CD8-positive, alpha-beta memory T cell (primary cell): ENCODE measurements at regions not wholly inside any gene's neighbourhood (a gene's known extent, or its start where the extent isn't known, plus 50 kb on each side); places are given as distances from the start of the nearest gene placed in this dataset.
A peak's percentile ranks its signal among the peaks of the same experiment; 100 is the strongest.

Experiments used
- CTCF ChIA-PET: fragments of 350-600 bp; sonication (Branson Sonifier 250); formaldehyde crosslinking; loops from one replicate; lab custom pipeline; 2021; ENCODE audit warnings: antibody characterized with exemption; lab: Charles Lee
- POLR2A ChIA-PET: fragments of 350-600 bp; sonication (Branson Sonifier 250); formaldehyde crosslinking; loops from one replicate; lab custom pipeline; 2021; ENCODE audit warnings: antibody characterized with exemption; lab: Charles Lee
- DNase-seq, 5 donors: peaks; one replicate each; pipeline versions ENCODE4 v3.0.0 to v3.0.0-alpha.2; 2020 to 2022; ENCODE audit warnings: mixed read lengths in 1 of 5
- H3K27ac ChIP-seq: one replicate; pipeline ENCODE4 v1.7.0; 2013; ENCODE audit warnings: low read depth, mild to moderate bottlenecking, low read length, moderate library complexity
- H3K27me3 ChIP-seq: 2 replicates; pipeline ENCODE4 v1.7.0; 2013; ENCODE audit warnings: low read length, mild to moderate bottlenecking; ENCODE audit not compliant: insufficient read depth, poor library complexity, severe bottlenecking
- H3K36me3 ChIP-seq: 2 replicates; pipeline ENCODE4 v1.7.0; 2013; ENCODE audit warnings: mild to moderate bottlenecking, low read length, moderate library complexity; ENCODE audit not compliant: insufficient read depth
- H3K4me1 ChIP-seq: 2 replicates; pipeline ENCODE4 v1.7.0; 2013; ENCODE audit warnings: mild to moderate bottlenecking, low read length, moderate library complexity; ENCODE audit not compliant: insufficient read depth
- H3K4me3 ChIP-seq: 2 replicates; pipeline ENCODE4 v1.7.0; 2013; ENCODE audit warnings: mild to moderate bottlenecking, low read length
- H3K9me3 ChIP-seq: 2 replicates; pipeline ENCODE4 v1.7.0; 2013; ENCODE audit warnings: mild to moderate bottlenecking, low read length
- H3K27ac Mint-ChIP-seq, 8 donors: one replicate each; pipeline ENCODE4 v1.8.0; 2020 to 2021; ENCODE audit warnings: mixed read lengths in 8 of 8, mild to moderate bottlenecking in 6 of 8, inconsistent platforms in 3 of 8, moderate library complexity in 3 of 8
- H3K27me3 Mint-ChIP-seq, 2 donors: one replicate each; pipeline ENCODE4 v1.8.0; 2020 to 2021; ENCODE audit warnings: mixed read lengths in 2 of 2, mild to moderate bottlenecking in 1 of 2, moderate library complexity in 1 of 2
- H3K36me3 Mint-ChIP-seq, 3 donors: one replicate each; pipeline ENCODE4 v1.8.0; 2020 to 2021; ENCODE audit warnings: mixed read lengths in 3 of 3, inconsistent platforms in 1 of 3, mild to moderate bottlenecking in 1 of 3
- H3K4me1 Mint-ChIP-seq, 3 donors: one replicate each; pipeline ENCODE4 v1.8.0; 2020 to 2021; ENCODE audit warnings: mixed read lengths in 3 of 3, inconsistent platforms in 1 of 3, mild to moderate bottlenecking in 1 of 3
- H3K4me3 Mint-ChIP-seq, 7 donors: one replicate each; pipeline ENCODE4 v1.8.0; 2020 to 2021; ENCODE audit warnings: mixed read lengths in 7 of 7, mild to moderate bottlenecking in 6 of 7, moderate library complexity in 4 of 7, inconsistent platforms in 2 of 7
- H3K9me3 Mint-ChIP-seq, 5 donors: one replicate each; pipeline ENCODE4 v1.8.0; 2020 to 2022; ENCODE audit warnings: mixed read lengths in 5 of 5, mild to moderate bottlenecking in 3 of 5, moderate library complexity in 2 of 5, inconsistent platforms in 1 of 5

- Histone ChIP-seq H3K27ac (no peak overlapping the region), H3K4me1 (no peaks in the 10 kb centered on the region), H3K4me3 (no peak overlapping the region), H3K9me3 (no peaks in the 10 kb centered on the region), H3K27me3 (no peaks in the 10 kb centered on the region), H3K36me3 (no peaks in the 10 kb centered on the region)
- H3K36me3 Mint-ChIP-seq: peaks cover 0 to 1% (median 0%) of the 10 kb centered on the region in 3 donors
- peaks cover 0 to 6% of the 10 kb centered on the region in 2 donors for H3K27me3 Mint-ChIP-seq
- H3K9me3 Mint-ChIP-seq: no peaks in the 10 kb centered on the region
- ChIA-PET CTCF (no interaction called here), POLR2A (no interaction called here)
- H3K27ac Mint-ChIP-seq: no peak overlapping the region
- no peak for DNase-seq
- no peaks in the 10 kb centered on the region for H3K4me1 Mint-ChIP-seq
- no peak overlapping the region for H3K4me3 Mint-ChIP-seq
Measured at GRCh38 chr15:95247071-95247984, 1016.0 kb downstream of the MCTP2 start.

DNA sequence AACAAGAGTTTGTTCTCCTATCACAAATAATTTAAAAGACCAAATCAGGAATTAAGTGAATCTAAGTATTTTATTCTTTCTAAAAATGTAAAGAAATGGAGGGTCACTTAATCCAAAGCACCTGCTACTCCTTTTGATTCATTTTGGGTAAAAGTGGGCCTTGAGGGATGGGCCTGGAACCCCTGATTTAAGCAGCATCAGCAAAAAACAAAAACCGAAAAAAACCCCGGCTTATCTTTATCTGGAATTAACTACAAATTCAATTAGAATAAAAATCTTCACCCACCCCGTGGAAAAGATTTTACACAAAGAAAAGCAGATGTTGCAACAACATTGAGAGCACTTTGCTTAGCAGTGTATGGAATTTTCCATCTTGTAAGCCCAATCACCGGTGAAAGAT lies 1018.2 kb downstream of the MCTP2 start:
- no peak overlapping the region for H3K4me3 ChIP-seq
- Mint-ChIP-seq H3K27ac (no peak overlapping the region), H3K36me3 (peaks cover 0 to 1% (median 0%) of the 10 kb centered on the region in 3 donors), H3K4me3 (no peak overlapping the region), H3K4me1 (no peaks in the 10 kb centered on the region), H3K27me3 (peaks cover 0 to 6% of the 10 kb centered on the region in 2 donors), H3K9me3 (no peaks in the 10 kb centered on the region)
- H3K4me1 ChIP-seq: no peaks in the 10 kb centered on the region
- no peaks in the 10 kb centered on the region for H3K9me3 ChIP-seq
- H3K27me3 ChIP-seq: no peaks in the 10 kb centered on the region
- ChIA-PET CTCF (no interaction called here), POLR2A (no interaction called here)
- DNase-seq: no peak
- H3K27ac ChIP-seq: no peak overlapping the region
- H3K36me3 ChIP-seq: no peaks in the 10 kb centered on the region

- peaks cover 2 to 6% of the 10 kb centered on the region in 2 donors for H3K27me3 Mint-ChIP-seq
- POLR2A ChIA-PET: no interaction called here
- Histone ChIP-seq H3K27ac (no peak overlapping the region), H3K4me1 (no peaks in the 10 kb centered on the region), H3K9me3 (no peaks in the 10 kb centered on the region), H3K36me3 (no peaks in the 10 kb centered on the region), H3K27me3 (no peaks in the 10 kb centered on the region), H3K4me3 (no peak overlapping the region)
- no peak overlapping the region for H3K4me3 Mint-ChIP-seq
- H3K9me3 Mint-ChIP-seq: no peaks in the 10 kb centered on the region
- H3K36me3 Mint-ChIP-seq: no peaks in the 10 kb centered on the region
- no peak overlapping the region for H3K27ac Mint-ChIP-seq
- CTCF ChIA-PET: no interaction called here
- no peaks in the 10 kb centered on the region for H3K4me1 Mint-ChIP-seq
- no peak for DNase-seq
Measured at GRCh38 chr15:95252404-95252803, 1021.0 kb downstream of the MCTP2 start.

- Histone ChIP-seq H3K4me3 (no peak overlapping the region), H3K27ac (no peak overlapping the region), H3K36me3 (no peaks in the 10 kb centered on the region), H3K4me1 (no peaks in the 10 kb centered on the region), H3K27me3 (peaks cover 5% of the 10 kb centered on the region), H3K9me3 (no peaks in the 10 kb centered on the region)
- Mint-ChIP-seq H3K27me3 (peaks cover 2 to 22% of the 10 kb centered on the region in 2 donors), H3K4me3 (no peak overlapping the region), H3K9me3 (no peaks in the 10 kb centered on the region), H3K4me1 (no peaks in the 10 kb centered on the region), H3K36me3 (no peaks in the 10 kb centered on the region), H3K27ac (no peak overlapping the region)
- ChIA-PET CTCF (no interaction called here), POLR2A (no interaction called here)
- DNase-seq: no peak
Measured at GRCh38 chr15:95254263-95254662, 1022.9 kb downstream of the MCTP2 start.

DNA sequence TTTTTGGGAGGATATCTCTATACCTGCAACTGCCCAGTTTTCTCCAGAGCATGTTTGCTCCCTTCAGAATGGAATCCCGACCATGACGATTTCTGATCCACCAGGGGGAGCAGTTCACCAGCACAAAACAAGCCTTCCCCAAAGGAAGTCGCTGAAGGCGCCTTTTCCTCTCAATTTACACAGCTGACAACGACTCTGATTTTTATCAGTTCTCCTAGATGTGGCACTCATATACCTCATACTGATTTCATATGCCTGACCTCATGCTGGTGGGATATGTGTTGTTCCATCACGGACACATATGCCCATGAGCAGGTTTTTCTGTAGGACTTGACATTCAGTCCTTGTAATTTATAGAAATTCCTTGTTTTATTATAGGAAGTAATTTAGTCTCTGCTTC lies 1028.2 kb downstream of the MCTP2 start:
- H3K4me3 ChIP-seq: no peak overlapping the region
- ChIA-PET POLR2A (no interaction called here), CTCF (interaction anchor here (0.5 to 1.5 kb wide), 3 partner anchors 810 to 1974 kb away, joined by 3 read pairs; no protein-coding TSS in a partner anchor)
- H3K9me3 ChIP-seq: no peaks in the 10 kb centered on the region
- DNase-seq: peak; percentile 19 to 59 (median 25)
- Mint-ChIP-seq H3K36me3 (no peaks in the 10 kb centered on the region), H3K4me3 (no peak overlapping the region), H3K27me3 (peaks cover 4 to 38% of the 10 kb centered on the region in 2 donors), H3K27ac (no peak overlapping the region), H3K9me3 (no peaks in the 10 kb centered on the region), H3K4me1 (no peaks in the 10 kb centered on the region)
- H3K36me3 ChIP-seq: no peaks in the 10 kb centered on the region
- peaks cover 5% of the 10 kb centered on the region for H3K27me3 ChIP-seq
- peaks cover 3% of the 10 kb centered on the region for H3K4me1 ChIP-seq
- no peak overlapping the region for H3K27ac ChIP-seq

DNA sequence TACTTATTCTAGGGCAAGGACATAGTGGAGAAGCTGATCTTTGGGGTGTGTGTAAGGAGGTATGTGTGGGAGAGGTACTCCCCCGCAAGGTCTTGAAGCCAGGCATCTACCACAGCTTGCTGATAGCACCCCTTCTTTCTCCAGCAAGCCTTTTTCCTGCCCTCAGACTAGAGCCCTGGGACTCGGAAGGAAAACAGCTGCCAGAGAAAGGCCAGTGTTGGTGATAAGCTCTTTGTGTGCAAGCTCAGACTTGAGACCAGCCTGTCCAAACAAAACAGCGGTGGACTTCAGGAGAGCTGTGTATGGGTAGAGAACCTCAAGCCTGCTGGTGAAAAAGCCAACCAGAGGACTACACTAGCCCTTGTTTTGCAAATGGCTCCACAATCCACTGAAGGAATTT lies 1028.6 kb downstream of the MCTP2 start:
- Histone ChIP-seq H3K36me3 (no peaks in the 10 kb centered on the region), H3K4me3 (no peak overlapping the region), H3K4me1 (peaks cover 3% of the 10 kb centered on the region), H3K9me3 (no peaks in the 10 kb centered on the region), H3K27me3 (peaks cover 5% of the 10 kb centered on the region), H3K27ac (no peak overlapping the region)
- Mint-ChIP-seq H3K4me1 (no peaks in the 10 kb centered on the region), H3K27me3 (peaks cover 4 to 38% of the 10 kb centered on the region in 2 donors), H3K27ac (no peak overlapping the region), H3K9me3 (no peaks in the 10 kb centered on the region), H3K4me3 (no peak overlapping the region), H3K36me3 (no peaks in the 10 kb centered on the region)
- DNase-seq: no peak
- ChIA-PET CTCF (interaction anchor here (0.5 to 1.5 kb wide), 3 partner anchors 810 to 1974 kb away, joined by 3 read pairs; no protein-coding TSS in a partner anchor), POLR2A (no interaction called here)

DNA sequence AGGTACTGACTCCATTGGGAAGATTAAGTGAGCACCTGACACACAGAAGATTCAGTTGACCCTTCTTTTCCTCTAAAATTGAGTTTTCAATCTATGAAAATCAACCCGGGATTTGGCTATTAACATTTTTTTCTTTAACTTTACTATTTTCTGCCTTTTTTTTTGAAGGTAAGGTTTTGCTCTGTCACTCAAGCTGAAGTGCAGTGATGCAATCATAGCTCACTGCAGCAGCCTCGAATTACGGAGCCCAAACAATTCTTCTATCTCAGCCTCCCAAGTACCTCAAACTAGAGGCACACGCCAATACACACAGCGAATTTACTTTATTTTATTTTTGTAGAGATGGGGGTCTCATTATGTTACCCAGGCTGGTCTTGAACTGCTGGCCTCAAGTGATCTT lies 1029.5 kb downstream of the MCTP2 start:
- peaks cover 3% of the 10 kb centered on the region for H3K4me1 ChIP-seq
- peaks cover 4 to 38% of the 10 kb centered on the region in 2 donors for H3K27me3 Mint-ChIP-seq
- H3K9me3 ChIP-seq: no peaks in the 10 kb centered on the region
- H3K4me3 ChIP-seq: no peak overlapping the region
- no peak overlapping the region for H3K4me3 Mint-ChIP-seq
- H3K27me3 ChIP-seq: peaks cover 5% of the 10 kb centered on the region
- H3K4me1 Mint-ChIP-seq: no peaks in the 10 kb centered on the region
- DNase-seq: no peak
- H3K27ac ChIP-seq: no peak overlapping the region
- H3K36me3 ChIP-seq: no peaks in the 10 kb centered on the region
- no peak overlapping the region for H3K27ac Mint-ChIP-seq
- H3K36me3 Mint-ChIP-seq: no peaks in the 10 kb centered on the region
- CTCF ChIA-PET: interaction anchor here (1.2 to 1.5 kb wide), 2 partner anchors 1084 to 1973 kb away, joined by 3 read pairs; no protein-coding TSS in a partner anchor
- POLR2A ChIA-PET: no interaction called here
- no peaks in the 10 kb centered on the region for H3K9me3 Mint-ChIP-seq

DNA sequence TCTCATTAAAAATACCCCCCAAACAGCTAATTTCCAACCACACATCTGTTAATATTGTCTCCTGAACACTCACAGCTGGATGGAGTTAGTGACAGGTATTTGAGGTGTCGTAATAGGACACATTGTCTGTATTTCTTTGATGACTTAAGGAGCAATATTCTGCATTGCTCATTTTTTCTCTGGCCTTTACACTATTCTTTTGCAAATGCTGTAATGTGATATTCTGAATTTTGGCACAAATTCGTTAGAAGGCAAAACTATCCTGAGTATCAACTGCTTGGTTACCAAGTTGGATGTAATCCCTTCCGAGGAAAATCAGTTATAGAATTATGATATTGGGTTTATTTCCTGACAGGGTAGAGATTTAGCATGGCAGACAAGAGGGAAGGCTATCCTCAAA lies 1030.2 kb downstream of the MCTP2 start:
- CTCF ChIA-PET: no interaction called here
- Histone ChIP-seq H3K36me3 (no peaks in the 10 kb centered on the region), H3K27me3 (peaks cover 5% of the 10 kb centered on the region), H3K9me3 (no peaks in the 10 kb centered on the region), H3K4me1 (peaks cover 3% of the 10 kb centered on the region), H3K27ac (no peak overlapping the region), H3K4me3 (no peak overlapping the region)
- Mint-ChIP-seq H3K4me1 (no peaks in the 10 kb centered on the region), H3K9me3 (peaks cover 0 to 3% (median 0%) of the 10 kb centered on the region in 5 donors), H3K27me3 (peaks cover 4 to 38% of the 10 kb centered on the region in 2 donors), H3K36me3 (no peaks in the 10 kb centered on the region), H3K27ac (no peak overlapping the region), H3K4me3 (no peak overlapping the region)
- POLR2A ChIA-PET: no interaction called here
- DNase-seq: no peak
